Stimulated activated CD4-positive, alpha-beta T cell treated with anti-CD3 and anti-CD28 coated beads, Interleukin-15, amount 100 ng/mL, for 48 hours (primary cell): ENCODE measurements at regions not wholly inside any gene's neighbourhood (a gene's known extent, or its start where the extent isn't known, plus 50 kb on each side); places are given as distances from the start of the nearest gene placed in this dataset.

Experiments used
- DNase-seq, 2 donors: peaks; one replicate each; pipeline ENCODE4 v3.0.0-alpha.2; 2020; ENCODE audit warnings: low read depth in 2 of 2

DNA sequence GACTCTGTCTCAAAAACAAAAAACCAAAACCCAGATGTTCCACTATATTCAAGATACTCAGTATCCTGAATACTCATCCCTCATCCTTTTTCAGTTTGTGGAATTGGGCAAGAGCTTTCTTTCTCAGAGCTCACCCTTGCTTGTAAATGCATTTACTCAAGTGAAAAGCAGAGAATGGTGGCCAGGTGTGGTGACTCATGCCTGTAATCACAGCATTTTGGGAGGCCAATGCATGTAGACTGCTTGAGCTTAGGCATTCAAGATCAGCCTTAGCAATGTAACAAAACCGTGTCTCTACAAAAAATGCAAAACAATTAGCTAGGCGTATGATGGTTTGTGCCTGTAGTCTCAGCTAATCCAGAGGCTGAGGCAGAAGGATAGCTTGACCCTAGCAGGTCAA is 553.2 kb upstream of the AMELY start:
- DNase-seq = no peak

DNA sequence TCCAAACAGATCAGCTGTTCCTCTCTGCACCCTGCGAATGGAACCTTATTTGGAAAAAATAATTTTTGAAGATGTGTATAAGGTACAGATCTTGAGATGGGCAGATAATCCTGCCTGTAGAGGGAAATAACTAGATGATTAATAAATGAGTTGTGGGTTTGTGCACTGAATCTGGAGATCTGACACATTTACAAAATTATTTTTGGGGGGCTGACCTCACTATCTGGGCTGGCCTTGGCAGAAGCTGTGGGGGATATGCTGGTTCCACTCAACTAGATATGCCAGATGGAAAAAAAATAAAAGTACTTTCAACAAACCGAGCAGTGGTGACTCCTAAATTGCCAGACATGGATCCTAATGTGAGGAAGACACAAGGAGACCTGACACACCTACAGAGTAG is 552.2 kb upstream of the AMELY start:
- DNase-seq = no peak

DNA sequence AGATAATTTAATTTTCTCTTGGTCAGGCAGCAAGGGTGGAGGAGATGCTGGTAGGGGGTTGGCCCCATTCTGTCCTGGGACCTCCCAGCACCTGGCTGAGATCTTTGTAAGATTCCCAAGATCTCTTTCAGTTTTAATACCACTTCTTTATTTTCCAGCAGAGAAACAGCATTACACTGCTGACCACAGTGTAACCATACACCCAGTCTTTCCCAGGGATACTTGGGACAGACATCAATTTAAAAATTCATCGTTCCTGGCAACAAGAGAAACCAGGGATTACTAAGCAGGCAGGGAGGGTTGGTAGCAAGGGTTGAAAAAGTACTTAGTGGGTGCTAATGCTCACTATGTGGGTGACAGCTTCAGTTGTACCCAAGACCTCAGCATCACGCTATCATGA is 551.6 kb upstream of the AMELY start:
- DNase-seq = no peak

DNA sequence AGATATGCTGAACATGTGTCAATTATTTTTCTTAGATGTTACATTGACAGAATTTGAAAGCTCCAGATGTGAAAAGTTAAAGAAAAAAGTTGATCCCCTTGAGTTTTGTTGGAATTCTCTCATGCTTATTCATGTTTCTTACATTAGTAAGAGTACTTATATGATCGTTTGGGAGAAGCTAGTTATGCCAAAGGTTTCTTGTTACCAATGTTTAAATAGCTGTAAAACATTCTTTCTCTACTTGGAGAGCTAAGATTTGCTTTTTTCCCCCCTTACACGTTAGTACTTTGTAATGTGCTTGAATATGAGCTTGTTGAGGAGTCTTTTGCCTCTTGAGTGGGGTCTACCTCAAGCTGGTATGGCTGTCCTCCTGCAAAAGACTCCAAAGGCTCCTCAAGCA is 551.1 kb upstream of the AMELY start:
- DNase-seq = no peak

DNA sequence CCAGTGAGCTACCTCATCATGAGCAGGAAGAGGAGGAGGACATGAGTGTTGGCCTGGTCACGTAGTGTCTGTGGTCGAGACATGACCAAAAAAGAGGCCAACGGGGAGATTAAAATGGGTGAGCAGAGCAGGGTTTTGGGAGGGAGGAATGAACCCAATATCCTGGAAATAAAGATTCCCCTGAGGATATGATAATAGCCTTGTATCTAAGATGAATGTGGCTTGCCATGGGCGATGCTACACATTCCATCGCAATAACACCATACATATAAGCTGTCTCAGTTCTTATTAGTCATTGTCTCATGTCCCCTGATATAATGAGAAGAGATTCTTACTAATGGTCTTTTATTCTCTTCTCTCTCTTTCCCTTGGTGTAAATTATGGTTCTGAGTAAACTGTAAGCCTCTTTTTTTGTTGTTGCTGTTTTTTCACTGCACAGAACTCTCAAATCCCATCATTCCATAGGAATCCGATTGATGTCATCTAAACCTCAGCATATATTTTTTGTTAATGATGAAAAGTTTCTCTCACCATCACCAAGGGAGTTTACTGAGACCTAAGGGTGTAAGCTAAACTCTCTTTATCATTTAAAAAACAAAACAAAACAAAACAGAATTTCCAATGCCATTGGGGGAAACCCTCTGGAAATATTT is 550.4 kb upstream of the AMELY start:
- DNase-seq = no peak

DNA sequence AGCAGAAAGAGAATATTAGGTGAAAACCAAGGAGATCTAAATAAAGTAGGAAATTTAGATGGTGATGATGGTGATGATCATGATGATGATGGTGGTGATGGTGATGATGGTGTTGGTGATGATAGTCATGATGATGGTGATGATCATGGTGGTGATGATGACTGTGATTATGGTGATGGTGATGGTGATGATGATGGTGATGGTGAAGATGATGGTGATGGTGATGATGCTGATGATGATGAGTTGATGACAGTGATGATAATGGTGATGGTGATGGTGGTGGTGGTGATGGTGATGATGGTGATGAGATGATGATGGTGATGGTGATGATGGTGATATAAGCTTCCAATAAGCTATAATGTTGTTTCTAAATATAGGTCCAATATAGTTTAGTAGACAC is 548.2 kb upstream of the AMELY start:
- DNase-seq = no peak

DNA sequence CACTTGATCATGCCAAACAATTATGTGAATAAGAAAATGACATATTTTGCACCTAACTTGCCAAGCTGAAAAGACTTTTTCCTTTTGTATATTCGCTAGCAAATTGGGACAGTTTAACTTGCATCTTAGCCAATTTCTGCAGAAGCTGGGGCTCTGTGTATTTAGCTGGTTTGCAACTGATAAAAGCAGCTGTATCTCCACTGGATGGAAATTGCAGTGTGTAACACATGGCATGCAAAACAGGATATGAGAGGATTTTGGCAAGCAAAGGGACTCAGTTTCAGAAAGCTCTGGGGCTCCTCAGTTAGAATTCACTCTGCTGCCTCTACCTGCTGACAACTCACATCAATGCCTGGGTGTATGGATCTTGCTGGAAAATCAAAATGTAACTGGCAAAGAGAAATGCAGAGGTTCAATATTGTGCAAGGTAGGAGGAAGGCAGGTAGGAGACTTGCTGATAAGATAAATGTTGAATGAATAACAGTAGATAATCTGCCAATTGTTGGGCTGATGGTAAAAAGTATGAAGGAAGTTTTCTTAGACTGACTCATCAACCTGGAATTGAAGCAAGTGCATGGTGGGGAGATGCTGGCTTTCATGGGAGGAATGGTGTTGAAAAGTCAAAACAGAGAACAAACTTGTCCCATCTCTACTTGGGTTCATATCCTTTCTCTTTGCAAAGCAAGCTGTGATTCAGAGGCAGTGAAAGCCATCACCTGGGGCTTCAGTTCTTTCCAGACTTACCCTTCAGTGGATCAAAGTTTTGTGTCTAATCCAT is 546.9 kb upstream of the AMELY start:
- DNase-seq = no peak

DNA sequence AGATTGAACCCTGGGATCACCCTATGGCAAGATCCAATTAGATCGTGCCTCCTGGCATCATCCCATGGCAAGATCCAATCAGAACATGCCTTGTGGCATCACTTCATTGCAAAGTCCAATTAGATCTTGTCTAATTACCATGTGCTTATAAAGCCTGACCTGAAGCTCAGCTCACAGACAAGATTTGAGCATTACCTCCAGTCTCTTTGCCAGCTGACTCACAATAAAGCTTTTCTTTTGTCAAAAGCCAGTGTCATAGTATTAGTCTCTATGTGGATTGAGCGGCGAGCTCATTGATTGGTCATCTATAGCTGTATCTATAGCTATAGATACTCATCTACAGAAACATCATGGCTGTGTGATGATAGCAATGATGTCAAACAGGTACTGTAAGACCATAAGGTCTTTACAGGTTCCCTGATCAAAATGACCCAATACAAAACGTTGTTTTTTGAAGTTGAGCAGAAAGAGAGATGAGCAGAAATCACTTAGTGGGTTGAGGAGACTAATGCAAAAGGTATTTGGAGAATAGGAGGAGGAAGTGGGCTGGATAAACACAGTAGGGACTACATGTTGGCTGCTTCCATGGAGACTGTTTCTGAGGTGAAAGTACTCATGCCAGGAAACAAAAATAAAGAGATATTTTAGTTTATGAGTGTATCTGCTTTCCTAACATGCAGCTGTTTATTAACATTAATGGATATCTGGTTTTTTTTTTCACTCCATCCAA is 545.9 kb upstream of the AMELY start:
- no peak for DNase-seq

DNA sequence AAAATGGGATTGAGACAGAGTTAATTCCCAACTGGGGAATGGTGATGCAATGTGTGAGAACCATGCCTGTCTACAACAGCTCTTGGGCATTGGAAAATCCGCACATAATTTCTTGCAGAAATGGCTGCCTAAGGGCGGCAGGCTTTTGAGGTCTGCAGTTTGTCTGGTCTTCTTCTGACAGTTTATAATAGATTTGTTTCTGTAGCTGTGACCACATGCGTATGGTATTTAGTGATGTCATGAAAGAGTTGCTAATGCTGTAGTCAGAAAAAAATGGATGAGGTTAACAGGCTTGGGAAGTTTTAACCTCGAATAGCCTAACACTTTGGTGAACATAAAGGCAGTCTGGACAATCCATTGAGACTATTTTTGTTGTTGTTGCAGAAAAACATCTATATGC is 544.1 kb upstream of the AMELY start:
- no peak for DNase-seq

DNA sequence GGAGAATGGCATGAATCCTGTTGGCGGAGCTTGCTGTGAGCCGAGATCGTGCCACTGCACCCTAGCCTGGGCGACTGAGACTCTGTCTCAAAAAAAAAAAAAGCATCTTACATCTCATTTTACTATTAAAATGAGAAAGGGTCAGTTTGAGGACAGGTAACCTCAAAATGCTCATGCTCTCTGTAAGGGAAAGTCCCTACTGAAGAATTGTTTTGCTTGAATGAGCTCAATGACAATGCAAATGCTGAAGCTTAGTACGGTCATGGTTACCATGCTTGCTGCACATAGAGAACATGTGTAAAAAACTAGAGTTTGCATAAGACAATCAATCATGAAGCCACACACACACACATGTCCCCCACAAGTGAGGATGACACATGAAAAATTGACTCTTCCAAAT is 541.8 kb upstream of the AMELY start:
- DNase-seq = no peak

DNA sequence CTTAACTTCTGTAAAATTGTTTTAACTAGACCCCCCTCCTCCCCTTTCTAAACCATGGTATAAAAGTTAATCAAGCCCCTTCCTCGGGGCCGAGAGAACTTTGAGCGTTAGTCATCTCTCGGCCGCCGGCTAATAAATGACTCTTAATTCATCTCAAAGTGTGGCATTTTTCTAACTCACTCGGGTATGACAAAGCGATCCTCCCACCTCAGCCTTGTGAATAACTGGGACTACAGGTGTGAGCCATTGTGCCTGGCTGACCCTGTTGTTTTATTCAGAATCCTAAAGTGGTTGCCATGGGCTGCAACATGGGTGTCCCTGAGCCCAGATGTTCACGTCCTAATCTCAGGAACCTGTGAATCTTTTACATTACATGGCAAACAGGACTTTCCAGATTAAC is 540.7 kb upstream of the AMELY start:
- DNase-seq = no peak

DNA sequence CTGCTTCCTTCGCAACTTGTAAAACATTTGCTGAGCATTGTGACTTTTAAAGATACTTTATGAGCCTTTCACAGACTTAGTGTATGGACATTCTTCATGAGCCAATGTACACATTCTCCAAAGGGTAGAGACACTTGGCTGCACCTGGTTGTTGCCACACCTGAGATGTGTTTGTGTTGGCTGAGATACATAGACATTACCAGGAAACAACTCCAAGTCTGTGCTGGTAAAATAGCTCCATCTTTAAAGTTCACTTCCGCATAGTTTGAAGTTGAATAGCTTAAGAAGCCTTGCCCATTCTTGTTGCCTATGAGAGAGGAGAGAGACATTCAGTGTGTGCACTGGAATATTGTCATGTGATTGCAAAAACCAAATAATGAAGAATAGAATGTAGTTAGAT is 538.3 kb upstream of the AMELY start:
- no peak for DNase-seq

DNA sequence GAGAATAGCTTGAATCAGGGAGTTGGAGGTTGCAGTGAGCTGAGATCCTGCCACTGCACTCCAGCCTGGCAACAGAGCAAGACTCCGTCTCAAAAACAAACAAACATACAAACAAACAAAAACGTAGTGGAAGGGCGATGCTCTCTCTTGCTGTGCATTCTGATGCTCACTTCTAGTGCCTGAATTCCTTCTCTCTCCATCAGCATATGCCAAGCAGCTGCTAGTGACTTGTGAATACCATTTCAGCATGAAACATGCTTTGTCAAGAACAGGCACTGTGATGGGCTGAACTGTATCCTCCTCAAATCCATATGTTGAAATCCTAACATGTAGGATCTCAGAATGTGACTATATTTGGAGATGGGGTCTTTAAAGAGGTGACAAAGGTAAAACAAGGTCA is 537.1 kb upstream of the AMELY start:
- DNase-seq = no peak

DNA sequence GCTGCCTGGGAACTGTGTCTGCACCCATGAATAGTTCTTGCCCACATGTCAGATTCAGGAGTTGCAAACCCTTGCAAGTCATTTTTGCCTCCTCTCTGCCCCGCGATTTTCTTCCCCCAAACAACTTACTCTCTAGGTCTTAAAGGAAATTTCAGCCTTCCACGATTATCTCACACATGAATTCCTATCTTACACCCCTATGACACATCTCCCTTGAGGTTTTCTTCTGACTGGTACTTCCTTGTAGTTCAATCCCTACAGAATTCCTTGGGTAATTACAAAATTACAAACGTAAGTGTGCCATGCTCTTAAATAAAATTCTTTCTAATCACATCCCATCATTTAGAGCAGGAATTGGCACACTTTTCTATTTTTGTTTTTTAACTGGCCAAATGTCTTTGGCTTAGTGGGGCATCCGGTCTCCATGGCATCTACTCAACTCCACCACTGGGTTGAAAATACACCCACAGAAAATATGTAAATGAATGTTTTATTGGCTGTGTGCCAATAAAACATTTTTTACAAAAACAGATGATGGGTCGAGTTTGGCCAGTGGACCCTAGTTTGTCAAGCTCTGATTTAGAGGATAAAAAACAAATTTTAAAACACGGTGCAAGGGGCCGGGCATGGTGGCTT is 536.4 kb upstream of the AMELY start:
- DNase-seq = no peak

DNA sequence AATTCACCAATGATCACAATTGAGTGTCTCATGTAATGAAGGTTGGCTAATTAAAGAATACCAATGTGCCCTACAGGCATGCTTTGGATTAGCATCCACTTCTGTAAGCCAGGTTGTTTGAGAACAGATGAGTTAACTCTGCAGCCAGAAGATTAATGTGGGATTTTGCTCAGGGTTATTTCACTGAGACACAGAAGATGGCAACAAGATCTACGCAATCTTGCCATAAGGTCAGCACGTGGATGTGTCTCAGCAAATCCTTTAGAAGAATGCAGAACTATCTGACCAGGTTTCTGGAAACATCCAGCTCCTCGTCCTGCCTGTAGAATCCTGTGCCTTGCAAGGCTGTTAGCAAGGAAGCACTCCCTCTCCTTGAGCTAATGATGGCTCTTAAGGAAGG is 532.6 kb upstream of the AMELY start:
- DNase-seq = no peak

DNA sequence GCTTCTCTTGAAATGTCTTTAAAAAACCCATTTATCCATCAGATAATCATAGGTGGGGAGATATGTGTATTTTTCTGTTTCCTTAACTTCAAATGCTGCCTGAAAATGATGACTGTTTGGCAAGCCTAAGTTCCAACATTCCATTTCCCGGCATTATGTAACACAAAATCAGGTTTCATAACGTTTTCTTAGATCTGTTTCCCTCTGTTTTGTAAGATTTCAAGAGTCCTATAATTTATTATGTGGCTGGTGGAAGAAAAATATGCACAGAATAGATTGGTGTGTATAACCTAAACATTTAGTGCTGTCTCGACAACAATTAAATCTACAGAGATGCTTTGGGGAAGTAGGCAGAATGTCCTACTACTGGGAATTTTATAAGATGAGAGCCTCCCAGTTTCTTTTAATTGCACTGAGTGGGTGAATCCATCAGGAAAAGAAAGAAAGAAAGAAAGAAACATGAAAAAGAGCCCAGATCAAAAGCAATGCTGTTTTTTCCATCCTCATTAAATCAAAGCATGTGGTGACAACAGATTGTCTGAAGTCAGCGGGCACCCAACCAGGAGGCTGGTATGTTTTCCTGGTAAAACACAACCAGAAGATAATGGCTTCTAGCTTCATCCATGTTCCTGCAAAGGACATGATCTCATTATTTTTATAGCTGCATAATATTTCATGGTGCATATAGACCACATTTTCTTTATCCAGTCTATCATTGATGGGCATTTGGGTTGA is 529.4 kb upstream of the AMELY start:
- no peak for DNase-seq

DNA sequence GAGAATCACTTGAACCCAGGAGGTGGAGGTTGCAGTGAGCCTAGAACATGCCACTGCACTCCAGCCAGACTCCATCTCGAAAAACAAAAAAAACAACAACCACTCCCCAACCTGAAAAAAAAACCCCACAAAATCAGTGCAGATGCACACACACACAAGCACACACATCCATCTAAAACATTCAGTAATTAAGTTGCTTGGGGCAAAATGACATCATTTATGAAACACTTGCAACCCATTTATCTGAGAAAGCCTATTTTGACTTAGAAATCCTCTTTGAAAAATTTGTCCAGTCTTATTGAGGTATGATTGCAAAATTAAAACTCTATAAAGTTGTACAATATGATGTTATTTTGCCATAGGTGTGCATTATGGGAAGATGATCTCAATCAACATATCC is 525.5 kb upstream of the AMELY start:
- no peak for DNase-seq

DNA sequence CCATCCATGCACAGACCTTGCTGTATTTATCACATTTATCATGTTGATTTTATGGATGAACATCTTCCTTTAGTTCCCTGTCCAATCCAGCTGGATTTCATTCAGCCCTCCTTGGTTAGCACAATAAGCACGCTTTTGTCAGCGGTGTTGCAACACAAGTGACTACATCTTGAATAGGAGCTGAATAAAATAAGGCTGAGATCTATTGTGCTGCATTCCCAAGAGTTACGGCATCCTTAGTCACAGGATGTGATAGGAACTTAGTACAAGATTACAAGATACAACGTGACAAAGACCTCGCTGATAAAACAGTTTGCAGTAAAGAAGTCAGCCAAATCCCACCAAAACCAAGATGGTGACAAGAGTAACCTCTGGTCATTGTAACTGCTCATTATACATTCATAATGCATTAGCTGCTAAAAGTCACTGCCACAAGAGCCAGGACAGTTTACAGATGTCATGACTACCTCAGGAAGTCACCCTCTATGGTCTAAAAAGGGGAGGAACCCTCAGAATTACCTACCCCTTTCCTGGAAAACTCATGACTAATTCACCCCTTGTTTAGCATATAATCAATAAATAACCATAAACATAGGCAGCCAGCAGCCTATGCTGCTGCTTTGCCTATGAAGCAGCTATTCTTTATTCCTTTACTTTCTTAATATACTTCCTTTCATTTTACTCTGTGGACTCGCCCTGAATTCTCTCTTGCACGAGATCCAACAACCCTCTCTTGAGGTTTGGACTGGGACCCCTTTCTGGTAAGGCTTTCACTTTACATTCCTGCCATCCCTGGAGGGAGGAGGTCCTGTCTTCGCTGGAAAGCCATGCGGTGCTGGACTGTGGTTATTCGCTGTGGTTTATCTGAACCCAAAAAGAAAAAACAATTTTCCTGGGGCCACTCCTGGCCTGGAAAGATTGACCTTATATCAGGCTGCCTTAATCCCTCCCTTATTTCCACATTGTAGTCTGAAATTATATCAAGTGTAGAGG is 522.6 kb upstream of the AMELY start:
- no peak for DNase-seq

DNA sequence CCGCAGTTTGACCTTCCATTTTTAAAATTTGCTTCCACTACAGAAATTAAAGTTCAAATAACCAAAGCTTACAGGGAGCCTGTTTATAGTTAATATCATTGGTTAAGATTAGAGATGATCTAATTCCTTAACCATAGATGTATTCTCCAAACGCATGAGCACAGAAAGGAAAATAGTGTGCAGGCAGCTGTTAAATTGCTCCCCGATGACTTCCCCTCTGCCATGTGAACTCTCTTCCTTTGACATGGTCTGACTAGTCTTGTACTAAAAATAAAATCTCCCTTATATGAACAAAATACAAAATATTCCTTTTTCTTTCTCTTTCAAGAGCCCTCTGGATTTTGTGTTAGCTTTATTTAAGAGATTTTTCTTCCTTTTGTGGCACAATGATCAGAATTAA is 507.6 kb upstream of the AMELY start:
- DNase-seq = no peak

DNA sequence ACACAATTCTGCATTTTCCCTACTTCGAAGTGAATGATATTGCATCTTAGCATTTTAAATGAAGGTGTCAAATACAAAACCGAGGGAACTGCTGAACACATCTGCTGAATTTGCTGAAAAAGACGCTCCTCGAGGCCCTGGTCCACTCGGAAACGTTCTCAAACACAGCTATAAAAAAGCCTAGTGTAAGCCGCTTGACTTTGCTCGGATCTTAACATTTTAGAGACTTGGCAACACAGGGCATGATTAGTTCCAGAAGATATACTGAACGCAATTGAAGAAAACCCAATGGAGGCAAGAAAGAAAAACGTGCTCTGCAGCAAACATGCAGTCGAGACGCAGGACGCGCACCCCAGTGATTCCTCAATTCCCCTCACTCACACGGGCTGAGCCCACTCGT is 506.4 kb upstream of the AMELY start:
- DNase-seq = no peak

DNA sequence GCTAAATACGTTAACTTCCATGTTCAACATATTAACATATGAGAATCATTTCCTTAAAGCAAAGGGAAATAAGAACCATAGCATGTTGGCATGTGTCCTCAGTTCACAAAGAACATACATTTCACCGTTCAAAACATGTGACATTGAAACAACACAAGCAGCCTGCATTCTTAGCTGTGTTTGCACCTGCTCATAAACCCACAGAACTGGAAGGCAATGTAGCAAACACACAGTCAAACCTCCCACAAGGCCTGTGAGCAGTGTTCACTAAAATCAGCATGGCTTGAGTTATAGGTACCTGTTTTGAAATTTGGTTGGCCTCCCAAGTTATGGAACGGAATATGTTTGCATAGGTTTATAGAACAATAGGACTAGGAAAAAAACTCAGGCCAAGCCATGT is 504.9 kb upstream of the AMELY start:
- DNase-seq = no peak
